GM21367 (cell line): ENCODE measurements at regions not wholly inside any gene's neighbourhood (a gene's known extent, or its start where the extent isn't known, plus 50 kb on each side); places are given as distances from the start of the nearest gene placed in this dataset.
"Not testable (repeated sequence)": the region's sequence is repeated elsewhere in the genome, so short reads cannot be mapped to it uniquely, and the experiment has no call there.

Experiments
- ATAC-seq: cut with Tn5 transposase; IDR thresholded peaks from one replicate; pipeline ENCODE4 v1.9.1; 2021; ENCODE audit not compliant: unreplicated experiment

DNA sequence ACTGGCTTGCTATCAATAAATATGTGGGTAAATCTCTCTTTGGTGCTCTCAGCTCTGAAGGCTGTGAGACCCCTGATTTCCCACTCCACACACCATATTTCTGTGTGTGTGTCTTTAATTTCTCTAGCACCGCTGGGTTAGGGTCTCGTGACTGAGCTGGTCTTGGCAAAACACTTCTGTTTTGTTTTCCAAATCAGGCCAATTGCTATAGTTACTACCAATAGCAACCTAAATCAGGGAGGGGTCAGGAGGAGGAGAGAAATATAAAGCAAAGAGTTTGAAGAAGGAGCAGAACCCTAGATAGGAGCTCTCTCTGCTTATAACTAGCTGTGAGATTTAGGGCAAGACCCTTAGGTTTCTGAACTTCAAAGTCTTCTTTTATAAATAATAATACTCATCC, 250.5 kb upstream of the IGFBP7 start:
- no peak for ATAC-seq

- no peak for ATAC-seq
These were observed 245.0 kb upstream of the IGFBP7 start for GRCh38 chr4:57355101-57355665.

- ATAC-seq = no peak
These were observed 241.5 kb upstream of the IGFBP7 start for GRCh38 chr4:57351731-57352130.

DNA sequence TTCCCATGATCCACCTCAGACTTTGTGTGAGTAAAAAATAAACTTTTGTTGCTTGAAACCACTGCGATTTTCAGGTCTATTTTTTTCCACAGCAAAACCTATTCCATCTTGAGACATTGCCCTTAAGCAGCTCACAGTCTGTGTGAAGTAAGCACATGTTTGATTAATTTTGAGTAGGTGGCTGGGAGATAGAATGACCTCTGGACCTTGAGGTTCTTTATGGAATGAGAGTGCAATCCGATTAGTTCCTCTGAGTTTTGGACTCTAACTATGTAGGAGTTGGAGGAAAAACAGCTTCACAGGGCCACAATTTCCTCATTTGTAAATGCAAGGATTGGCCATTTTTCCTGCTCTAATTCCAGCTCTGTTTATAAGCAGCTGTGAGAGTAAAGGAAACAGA, 234.1 kb upstream of the IGFBP7 start:
- ATAC-seq = no peak

- no peak for ATAC-seq
These were observed 232.2 kb upstream of the IGFBP7 start for GRCh38 chr4:57342411-57342810.

DNA sequence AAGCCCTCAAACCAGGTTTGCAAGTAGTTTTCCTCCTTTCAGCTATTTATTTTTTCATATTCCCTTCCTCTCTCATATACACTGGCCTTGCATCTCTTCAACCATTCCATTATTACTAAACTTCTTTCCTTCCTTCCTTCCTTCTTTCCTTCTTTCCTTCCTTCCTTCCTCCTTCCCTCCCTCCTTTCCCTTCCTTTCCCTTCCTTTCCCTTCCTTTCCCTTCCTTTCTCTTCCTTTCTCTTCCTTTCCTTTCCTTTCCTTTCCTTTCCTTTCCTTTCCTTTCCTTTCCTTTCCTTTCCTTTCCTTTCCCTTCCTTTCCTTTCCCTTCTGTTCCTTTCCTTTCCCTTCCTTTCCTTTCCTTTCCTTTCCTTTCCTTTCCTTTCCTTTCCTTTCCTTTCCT, 228.7 kb upstream of the IGFBP7 start:
- ATAC-seq = not testable (repeated sequence)

DNA sequence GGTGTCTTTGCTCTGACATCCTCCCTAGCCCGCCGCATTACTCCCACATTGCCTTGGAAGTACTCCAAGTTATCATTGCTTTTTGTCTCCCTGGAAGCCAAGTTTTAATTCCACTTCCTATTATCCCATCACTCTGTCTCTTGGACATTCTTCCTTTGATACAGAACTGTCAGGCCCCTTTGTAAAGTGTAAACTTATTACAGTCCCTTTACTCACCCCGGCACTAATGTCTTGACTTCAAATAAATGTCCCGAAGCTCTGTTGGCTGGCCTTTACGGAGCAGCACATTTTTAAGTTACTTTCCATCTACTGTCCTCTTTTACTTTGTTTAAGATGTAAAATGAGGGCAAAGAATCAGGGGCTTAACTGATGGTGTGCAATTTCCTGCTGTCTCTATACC, 223.5 kb upstream of the IGFBP7 start:
- no peak for ATAC-seq

DNA sequence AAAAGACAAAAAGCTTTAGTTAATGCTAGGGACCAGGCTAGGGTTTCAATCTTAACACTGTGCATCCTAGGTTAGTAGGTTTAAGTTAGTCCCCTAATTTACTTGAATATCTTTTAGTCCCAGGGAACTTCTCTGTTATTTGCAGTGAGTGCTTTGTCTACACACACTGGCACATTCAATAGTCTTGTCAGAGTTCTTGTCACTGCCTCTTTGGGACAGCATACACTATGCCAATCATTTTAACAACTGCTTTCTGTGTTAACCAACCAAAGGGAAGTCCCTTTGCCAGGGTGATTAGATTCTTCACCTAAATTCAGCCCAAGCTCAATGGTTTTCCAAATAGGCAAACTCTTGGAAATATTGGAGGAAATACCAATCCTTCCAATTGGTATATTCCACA, 221.8 kb upstream of the IGFBP7 start:
- ATAC-seq = no peak

GRCh38 chr4:57329279-57329678, 219.1 kb upstream of the IGFBP7 start:
- no peak for ATAC-seq

DNA sequence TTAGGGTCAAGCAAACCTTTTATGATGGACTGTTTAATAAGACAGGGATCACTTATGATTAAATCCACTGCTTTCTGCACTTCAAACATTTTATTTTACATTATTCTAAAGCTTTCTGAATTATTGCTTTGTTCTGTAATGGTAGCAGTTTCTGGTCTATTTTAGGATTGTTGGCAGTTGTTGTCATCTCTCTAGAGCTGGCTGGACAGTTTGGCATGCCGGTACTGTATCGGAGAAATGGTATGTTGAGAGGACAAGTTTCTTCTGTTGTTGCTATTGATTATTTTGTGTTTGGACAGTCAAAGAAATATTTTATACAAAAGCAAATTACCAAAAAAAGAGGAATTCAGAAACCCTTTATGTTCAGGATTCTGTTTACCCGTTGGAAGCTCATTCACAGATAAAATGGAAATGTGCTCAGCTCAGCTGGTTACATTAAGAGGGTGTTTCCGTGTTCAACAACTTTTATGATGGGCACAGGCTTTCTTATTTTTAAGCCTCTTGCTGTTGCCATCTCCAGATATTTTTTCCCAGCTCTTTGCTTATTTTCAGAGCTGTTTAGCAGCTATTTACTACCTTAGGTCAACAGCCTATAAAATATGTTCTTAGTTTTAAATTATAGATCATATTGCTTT, 214.6 kb upstream of the IGFBP7 start:
- no peak for ATAC-seq

GRCh38 chr4:57320849-57321248, 210.7 kb upstream of the IGFBP7 start:
- ATAC-seq = no peak

GRCh38 chr4:57320217-57320616, 210.0 kb upstream of the IGFBP7 start:
- no peak for ATAC-seq

GRCh38 chr4:57318703-57319102, 208.5 kb upstream of the IGFBP7 start:
- ATAC-seq = no peak

DNA sequence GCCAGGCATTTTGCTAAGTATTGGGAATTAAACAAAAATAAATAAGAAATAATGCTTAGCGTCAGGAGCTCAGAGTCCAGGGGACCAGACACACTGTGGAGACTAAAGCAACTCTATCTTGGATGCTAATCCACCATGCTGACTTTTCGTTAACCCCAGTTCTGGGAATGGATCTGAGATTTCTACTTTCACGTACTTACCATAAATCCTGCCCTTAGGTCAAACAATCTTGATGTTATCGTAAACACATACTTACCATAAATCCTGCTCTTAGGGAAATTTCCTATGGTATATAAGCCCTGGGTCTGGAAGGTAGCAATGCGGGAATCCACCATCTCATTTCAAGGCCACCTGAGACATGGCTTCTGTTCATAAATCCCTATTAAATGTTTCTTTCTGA, 204.5 kb upstream of the IGFBP7 start:
- no peak for ATAC-seq

DNA sequence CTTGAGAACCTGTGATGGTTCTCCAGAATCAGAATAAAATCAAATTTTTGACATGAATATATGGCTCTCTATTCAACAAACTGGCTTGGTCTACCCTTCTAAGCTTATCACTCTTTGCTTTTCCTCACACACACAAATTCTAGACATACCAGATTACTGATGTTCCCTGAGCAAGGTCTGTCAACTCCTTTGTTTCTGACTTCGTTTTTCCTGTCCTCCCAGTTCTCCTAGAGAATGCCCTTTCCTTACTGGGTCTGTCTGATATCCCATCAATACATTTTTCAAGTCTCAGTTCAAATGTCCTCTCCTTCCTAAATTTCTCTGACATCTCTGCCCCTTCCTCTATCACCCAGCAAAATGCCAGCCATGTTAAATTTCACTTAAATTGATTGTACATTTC, 202.1 kb upstream of the IGFBP7 start:
- no peak for ATAC-seq

DNA sequence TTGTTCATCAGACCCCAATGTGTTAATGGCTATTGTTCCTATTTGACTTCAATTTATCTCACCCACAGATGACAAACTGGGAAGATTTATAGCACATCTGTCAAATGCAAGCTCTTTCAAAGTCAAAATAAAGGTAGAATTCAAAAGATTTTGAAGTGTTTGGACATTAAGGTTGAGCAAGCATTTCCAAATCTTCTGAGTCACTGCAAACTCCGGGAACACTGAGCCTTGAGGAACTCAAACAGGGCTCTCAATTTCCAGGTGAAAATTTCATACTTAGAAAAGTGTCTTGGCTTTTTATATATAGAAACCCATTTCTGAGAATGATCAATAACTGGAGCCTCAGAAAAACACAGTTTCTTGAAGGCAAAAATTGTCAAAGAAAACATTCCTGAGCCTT, 199.5 kb upstream of the IGFBP7 start:
- ATAC-seq = no peak

DNA sequence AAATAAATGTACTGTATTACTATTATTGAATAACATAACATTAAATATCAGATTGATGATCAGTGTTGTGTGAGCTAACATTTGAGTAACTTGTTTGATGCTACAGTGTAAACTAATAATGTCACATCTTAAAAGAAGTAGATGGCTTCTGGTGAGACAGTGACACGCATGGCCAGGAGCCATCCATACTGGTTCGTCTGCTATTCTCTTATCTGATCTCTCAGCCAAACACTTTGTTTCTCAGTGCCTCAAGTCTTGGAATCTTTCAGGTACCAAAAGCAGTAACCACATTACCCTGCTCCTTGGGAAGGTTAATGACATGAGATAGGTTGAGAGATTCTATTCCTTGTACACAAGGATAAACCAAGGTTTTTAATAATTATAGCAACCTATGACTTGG, 198.1 kb upstream of the IGFBP7 start:
- no peak for ATAC-seq

- ATAC-seq = no peak
These were observed 195.7 kb upstream of the IGFBP7 start for GRCh38 chr4:57305836-57306235.

- ATAC-seq = no peak
These were observed 193.0 kb upstream of the IGFBP7 start for GRCh38 chr4:57303012-57303751.

- ATAC-seq = not testable (repeated sequence)
These were observed 190.1 kb upstream of the IGFBP7 start for GRCh38 chr4:57300300-57300699.

DNA sequence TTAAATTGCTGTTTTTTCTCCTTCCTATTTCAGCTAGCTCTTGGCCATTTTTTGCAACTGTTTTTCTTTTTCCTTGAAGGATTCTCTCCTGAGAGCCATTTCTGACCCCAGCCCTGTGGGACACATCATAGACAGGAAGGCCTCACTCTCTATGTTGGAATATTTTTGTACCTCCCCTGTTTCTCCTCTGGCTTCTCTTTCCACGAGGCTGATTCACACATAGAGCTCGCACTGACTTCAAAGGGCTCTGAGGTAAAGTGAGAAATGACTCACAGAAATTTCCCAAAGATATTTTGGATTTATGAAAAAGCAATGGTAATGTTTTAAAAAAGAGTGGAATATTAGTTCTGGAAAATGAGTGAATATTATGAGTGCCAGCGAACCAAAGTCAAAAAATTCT, 181.7 kb upstream of the IGFBP7 start:
- ATAC-seq = no peak
